Thyroid gland (tissue), 4 donors: ENCODE measurements at regions not wholly inside any gene's neighbourhood (a gene's known extent, or its start where the extent isn't known, plus 50 kb on each side); places are given as distances from the start of the nearest gene placed in this dataset.

Source experiments
- CTCF ChIP-seq, 6 experiments: fragments of 200-600 bp in 3 of 6; fragments of 450-650 bp in 3 of 6; sonication (generic) in 3 of 6; IDR thresholded peaks; one replicate each; pipeline ENCODE4 v1.5.1; 2016 to 2019; ENCODE audit warnings: antibody characterized with exemption in 6 of 6, mild to moderate bottlenecking in 2 of 6, inconsistent platforms in 1 of 6, moderate library complexity in 1 of 6
- POLR2A ChIP-seq, 2 donors: fragments of 450-650 bp; IDR thresholded peaks; one replicate each; pipeline ENCODE4 v1.6.1; 2017; ENCODE audit warnings: antibody characterized with exemption in 2 of 2, mild to moderate bottlenecking in 2 of 2, moderate library complexity in 1 of 2

GRCh38 chr9:117936185-117937130, 232.3 kb downstream of the TLR4 start:
- TF ChIP-seq POLR2A (IDR thresholded peaks at IDR 0.05) = no peak
- TF ChIP-seq CTCF (IDR thresholded peaks at IDR 0.05) = no peak
